Coronary artery (tissue), 2 donors: ENCODE measurements at regions not wholly inside any gene's neighbourhood (a gene's known extent, or its start where the extent isn't known, plus 50 kb on each side); places are given as distances from the start of the nearest gene placed in this dataset.
"Not testable (repeated sequence)": the region's sequence is repeated elsewhere in the genome, so short reads cannot be mapped to it uniquely, and the experiment has no call there.

Experiments
- DNase-seq: peaks from one replicate; pipeline ENCODE4 v3.0.0-alpha.2; 2017; ENCODE audit warnings: low spot score
- H3K27ac ChIP-seq, 2 donors: fragments of 200-600 bp; sonication (generic); one replicate each; pipeline ENCODE4 v1.5.1; 2016 to 2019
- H3K4me3 ChIP-seq: fragments of 200-600 bp; sonication (generic); 2 replicates; pipeline ENCODE4 v1.5.1; 2016; ENCODE audit warnings: mild to moderate bottlenecking, moderate library complexity
- TF ChIP-seq, protein P1 (sequence below): fragments of 200-600 bp; sonication (generic); IDR thresholded peaks from one replicate; pipeline ENCODE4 v1.5.1; 2019; ENCODE audit warnings: antibody characterized with exemption

DNA sequence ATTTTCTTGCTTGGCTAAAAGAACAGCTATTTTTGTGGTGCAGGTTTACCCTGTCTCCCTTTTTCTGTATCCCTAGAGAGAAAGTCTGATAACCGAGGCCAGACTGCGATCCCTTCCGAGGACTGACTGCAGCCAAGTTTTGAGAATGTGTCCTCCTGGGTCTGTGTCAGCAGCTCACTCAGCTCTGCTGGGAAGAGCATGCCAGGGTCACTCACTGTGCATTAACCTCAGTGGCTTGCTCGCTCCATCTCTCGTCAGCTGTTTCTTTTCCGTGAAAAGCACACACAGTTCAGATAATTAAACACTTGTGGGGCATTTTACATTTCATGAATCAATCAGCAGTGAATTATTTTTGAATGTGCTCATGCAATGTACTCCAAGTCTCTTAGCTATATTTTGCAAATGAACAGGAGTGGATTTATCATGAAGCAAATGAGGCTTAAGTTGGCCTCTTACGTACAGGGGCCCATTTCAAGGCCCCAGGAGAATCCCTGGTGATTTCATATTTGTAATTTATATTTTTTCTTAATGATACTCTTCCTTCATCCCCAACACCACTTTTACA, 252.1 kb downstream of the SMARCA2 start:
- no peak for DNase-seq
- Histone ChIP-seq H3K27ac (no peak overlapping the region), H3K4me3 (peak overlapping the region; percentile 36)
- TF ChIP-seq, protein P1, sequence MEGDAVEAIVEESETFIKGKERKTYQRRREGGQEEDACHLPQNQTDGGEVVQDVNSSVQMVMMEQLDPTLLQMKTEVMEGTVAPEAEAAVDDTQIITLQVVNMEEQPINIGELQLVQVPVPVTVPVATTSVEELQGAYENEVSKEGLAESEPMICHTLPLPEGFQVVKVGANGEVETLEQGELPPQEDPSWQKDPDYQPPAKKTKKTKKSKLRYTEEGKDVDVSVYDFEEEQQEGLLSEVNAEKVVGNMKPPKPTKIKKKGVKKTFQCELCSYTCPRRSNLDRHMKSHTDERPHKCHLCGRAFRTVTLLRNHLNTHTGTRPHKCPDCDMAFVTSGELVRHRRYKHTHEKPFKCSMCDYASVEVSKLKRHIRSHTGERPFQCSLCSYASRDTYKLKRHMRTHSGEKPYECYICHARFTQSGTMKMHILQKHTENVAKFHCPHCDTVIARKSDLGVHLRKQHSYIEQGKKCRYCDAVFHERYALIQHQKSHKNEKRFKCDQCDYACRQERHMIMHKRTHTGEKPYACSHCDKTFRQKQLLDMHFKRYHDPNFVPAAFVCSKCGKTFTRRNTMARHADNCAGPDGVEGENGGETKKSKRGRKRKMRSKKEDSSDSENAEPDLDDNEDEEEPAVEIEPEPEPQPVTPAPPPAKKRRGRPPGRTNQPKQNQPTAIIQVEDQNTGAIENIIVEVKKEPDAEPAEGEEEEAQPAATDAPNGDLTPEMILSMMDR, result no peak

DNA sequence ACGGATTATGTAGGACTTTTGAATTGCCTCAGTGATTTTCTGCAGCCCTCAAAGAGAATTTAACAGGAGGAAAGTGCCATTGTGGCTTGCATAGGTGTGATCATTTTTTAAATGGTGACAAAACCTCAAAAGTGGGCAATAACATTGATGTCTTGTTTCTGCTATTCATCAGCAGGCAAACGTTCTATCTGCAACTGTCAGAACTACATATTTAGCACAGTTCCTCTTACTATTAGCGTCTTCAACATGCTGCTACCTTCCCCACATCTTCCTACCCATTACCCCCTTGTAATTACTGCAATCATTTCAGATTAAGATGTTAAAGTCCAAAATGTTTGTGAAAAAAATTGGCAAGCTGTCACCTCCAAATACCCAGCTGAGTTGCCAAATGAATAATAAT, 254.6 kb downstream of the SMARCA2 start:
- no peak for DNase-seq
- H3K27ac ChIP-seq, result no peak overlapping the region
- H3K4me3 ChIP-seq, result no peak overlapping the region
- TF ChIP-seq, protein P1, result no peak

DNA sequence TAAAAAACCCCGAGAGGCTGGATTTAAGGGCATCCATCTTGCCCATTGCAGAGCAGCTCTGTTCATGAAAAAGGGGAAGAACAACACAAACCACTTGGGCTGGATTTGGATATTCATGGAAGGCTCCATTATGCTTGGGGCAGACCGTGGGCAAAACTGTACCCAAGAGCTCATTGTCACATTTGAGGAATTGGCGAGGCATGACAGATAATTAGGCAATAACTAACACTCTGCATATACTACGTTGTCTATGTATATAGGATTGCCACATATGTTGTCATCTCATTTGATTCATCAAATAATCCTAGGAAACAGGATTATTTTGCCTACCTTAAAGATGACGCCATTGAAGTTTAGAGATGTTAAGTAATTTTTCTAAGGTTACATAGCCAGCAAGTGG, 255.4 kb downstream of the SMARCA2 start:
- Histone ChIP-seq H3K27ac (no peak overlapping the region), H3K4me3 (no peak overlapping the region)
- TF ChIP-seq, protein P1, result no peak
- no peak for DNase-seq

DNA sequence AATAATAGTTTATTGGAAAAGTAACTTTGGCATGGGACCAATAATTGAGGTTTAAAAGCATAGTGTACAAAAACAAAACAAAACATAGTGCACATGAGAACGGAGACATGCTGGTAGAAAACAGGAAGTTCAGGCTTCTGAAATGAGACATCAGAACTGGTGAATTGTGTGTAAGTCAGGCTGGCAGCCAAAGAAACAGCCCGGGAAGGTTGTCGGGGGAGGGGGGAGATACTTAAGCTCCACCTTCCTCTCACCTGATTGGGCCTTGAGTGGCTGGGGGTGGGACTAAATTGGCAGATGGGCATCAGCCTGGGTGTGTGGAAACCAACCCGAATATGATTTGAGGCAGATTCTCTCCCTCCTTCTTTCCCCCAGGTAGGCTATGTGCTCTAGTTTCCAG, 256.3 kb downstream of the SMARCA2 start:
- Histone ChIP-seq H3K27ac (no peak overlapping the region), H3K4me3 (no peak overlapping the region)
- DNase-seq, result no peak
- TF ChIP-seq, protein P1, result no peak

DNA sequence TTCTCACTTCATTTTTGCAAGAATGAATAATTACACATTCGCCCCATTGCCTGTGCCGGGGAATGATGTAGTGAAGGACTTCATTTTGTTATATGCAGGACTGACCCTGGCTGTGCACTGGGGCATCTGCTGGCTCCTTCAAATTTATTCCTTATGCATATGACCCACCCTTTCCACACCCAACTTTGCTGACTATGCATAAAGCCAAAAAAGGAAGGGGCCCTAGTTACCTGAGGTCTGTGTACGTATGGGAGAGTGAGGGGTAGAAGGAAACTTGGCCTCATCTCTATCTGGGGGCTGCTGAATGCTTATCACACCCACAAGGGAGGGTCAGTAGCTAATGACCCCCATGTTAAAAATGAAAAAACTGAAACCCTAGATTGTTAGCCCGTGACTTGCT, 259.6 kb downstream of the SMARCA2 start:
- H3K4me3 ChIP-seq, result no peak overlapping the region
- DNase-seq, result no peak
- TF ChIP-seq, protein P1, result no peak
- no peak overlapping the region for H3K27ac ChIP-seq

DNA sequence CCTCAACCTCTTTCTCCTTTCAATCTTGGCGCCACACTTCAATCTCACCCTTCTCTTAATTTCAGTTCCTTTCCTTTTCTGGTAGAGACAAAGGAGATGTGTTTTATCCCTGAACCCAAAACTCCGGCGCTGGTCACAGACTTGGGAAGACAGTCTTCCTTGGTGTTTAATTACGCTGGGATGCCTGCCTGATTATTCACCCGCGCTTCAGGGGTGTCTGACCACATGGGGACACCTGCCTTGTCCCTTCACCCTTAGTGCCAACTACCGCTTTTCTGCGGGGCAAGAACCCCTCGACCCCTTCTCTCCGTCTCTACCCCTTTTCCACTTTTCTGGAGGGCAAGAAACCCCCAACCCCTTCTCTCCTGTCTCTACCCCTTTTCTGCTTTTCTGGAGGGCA, 261.1 kb downstream of the SMARCA2 start:
- H3K4me3 ChIP-seq, result no peak overlapping the region
- no peak for DNase-seq
- H3K27ac ChIP-seq, result no peak overlapping the region
- TF ChIP-seq, protein P1, result no peak

DNA sequence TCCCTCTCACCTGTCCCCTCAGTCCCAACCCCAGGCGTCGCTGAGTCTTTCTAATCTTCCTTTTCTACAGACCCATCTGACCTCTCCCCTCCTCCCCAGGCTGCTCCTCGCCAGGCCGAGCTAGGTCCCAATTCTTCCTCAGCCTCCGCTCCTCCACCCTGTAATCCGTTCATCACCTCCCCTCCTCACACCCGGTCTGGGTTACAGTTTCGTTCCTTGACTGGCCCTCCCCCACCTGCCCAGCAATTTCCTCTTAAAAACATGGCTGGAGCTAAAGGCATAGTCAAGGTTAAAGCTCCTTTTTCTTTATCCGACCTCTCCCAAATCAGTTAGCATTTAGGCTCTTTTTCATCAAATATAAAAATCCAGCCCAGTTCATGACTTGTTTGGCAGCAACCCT, 262.0 kb downstream of the SMARCA2 start:
- DNase-seq, H3K4me3 ChIP-seq, H3K27ac ChIP-seq: not testable (repeated sequence)

DNA sequence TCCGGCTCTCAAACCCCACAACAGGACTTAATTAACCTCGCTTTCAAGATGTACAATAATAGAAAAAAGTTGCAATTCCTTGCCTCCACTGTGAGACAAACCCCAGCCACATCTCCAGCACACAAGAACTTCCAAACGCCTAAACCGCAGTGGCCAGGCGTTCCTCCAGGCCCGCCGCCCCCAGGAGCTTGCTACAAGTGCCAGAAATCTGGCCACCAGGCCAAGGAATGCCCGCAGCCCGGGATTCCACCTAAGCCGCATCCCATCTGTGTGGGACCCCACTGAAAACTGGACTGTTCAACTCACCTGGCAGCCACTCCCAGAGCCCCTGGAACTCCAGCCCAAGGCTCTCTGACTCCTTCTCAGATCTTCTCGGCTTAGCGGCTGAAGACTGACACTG, 262.5 kb downstream of the SMARCA2 start:
- DNase-seq, H3K4me3 ChIP-seq, H3K27ac ChIP-seq: not testable (repeated sequence)

DNA sequence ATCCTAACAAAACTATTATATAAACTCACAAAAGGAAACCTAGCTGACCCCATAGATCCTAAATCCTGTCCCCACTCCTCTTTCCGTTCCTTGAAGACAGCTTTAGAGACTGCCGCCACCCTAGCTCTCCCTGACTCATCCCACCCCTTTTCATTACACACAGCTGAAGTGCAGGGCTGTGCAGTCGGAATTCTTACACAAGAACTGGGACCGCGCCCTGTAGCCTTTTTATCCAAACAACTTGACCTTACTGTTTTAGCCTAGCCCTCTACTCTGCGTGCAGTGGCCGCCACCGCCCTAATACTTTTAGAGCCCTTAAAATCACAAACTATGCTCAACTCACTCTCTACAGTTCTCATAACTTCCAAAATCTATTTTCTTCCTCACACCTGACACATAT, 264.0 kb downstream of the SMARCA2 start:
- H3K27ac ChIP-seq, H3K4me3 ChIP-seq, DNase-seq: not testable (repeated sequence)
